Endothelial cell of umbilical vein (primary cell): ENCODE measurements at regions not wholly inside any gene's neighbourhood (a gene's known extent, or its start where the extent isn't known, plus 50 kb on each side); places are given as distances from the start of the nearest gene placed in this dataset.

Experiments
- BruUV-seq: library from RNA; stranded (reverse); fragments of 400-500 nt; replicated peaks from 2 replicates; lab custom pipeline; 2021; lab: Mats Ljungman, UMichigan
- CTCF ChIA-PET: fragments of 300-600, 350-600 bp; sonication (Branson Sonifier 250); formaldehyde crosslinking; loops from one replicate; lab custom pipeline; 2021; ENCODE audit warnings: antibody characterized with exemption, inconsistent platforms; lab: Charles Lee
- POLR2A ChIA-PET: fragments of 300-600, 350-600 bp; sonication (Branson Sonifier 250); formaldehyde crosslinking; loops from one replicate; lab custom pipeline; 2021; ENCODE audit warnings: antibody characterized with exemption, inconsistent platforms; lab: Charles Lee
- DNase-seq: peaks from one replicate; pipeline ENCODE4 v3.0.0-alpha.2; 2011; ENCODE audit warnings: low read depth, low spot score
- FAIRE-seq: peaks from 2 replicates; lab custom pipeline; 2011; peaks lifted over from hg19 to GRCh38; lab: Jason Lieb, UNC
- H2AFZ ChIP-seq: 2 replicates; pipeline ENCODE4 v1.6.0; 2012; ENCODE audit warnings: low read depth, low read length, control low read depth, inconsistent platforms
- H3K27ac ChIP-seq: 2 replicates; pipeline ENCODE4 v1.5.1; 2011; ENCODE audit warnings: low read depth, mild to moderate bottlenecking, control low read depth, low read length, moderate library complexity; ENCODE audit not compliant: insufficient read depth
- H3K27me3 ChIP-seq, 2 experiments: 2 replicates each; pipeline versions ENCODE4 v1.6.0 to v1.6.1; 2011; ENCODE audit warnings: low read length in 2 of 2, mixed read lengths in 1 of 2; ENCODE audit not compliant: control insufficient read depth in 2 of 2, insufficient read depth in 2 of 2
- H3K36me3 ChIP-seq, 2 experiments: 2 replicates in 1 of 2; 3 replicates in 1 of 2; pipeline ENCODE4 v1.5.1; 2011; ENCODE audit warnings: low read length in 2 of 2, mild to moderate bottlenecking in 1 of 2, moderate library complexity in 1 of 2; ENCODE audit not compliant: control insufficient read depth in 2 of 2, insufficient read depth in 2 of 2; ENCODE audit errors: extremely low read depth in 1 of 2
- H3K4me1 ChIP-seq: 3 replicates; pipeline ENCODE4 v1.5.1; 2011; ENCODE audit warnings: mild to moderate bottlenecking, low read length; ENCODE audit not compliant: control insufficient read depth, insufficient read depth; ENCODE audit errors: extremely low read depth
- H3K4me2 ChIP-seq: 2 replicates; pipeline ENCODE4 v1.6.1; 2011; ENCODE audit warnings: low read length, control low read depth, mixed read lengths; ENCODE audit not compliant: insufficient read depth
- H3K4me3 ChIP-seq, 3 experiments: fragments of 200-600 bp in 1 of 3; sonication (generic), shearing (Covaris generic) in 1 of 3; replicated peaks in 1 of 3; 2 replicates each; pipeline ENCODE4 v1.5.1; 2011 to 2016; ENCODE audit warnings: control low read depth in 3 of 3, low read length in 3 of 3, mild to moderate bottlenecking in 2 of 3, inconsistent platforms in 1 of 3, low read depth in 1 of 3, moderate library complexity in 1 of 3; ENCODE audit not compliant: insufficient read depth in 1 of 3
- H3K79me2 ChIP-seq: 2 replicates; pipeline ENCODE4 v1.6.0; 2012; ENCODE audit warnings: low read length, inconsistent platforms; ENCODE audit not compliant: control insufficient read depth, insufficient read depth
- H3K9ac ChIP-seq: replicated peaks from 2 replicates; pipeline ENCODE3; 2011; ENCODE audit warnings: low read length, control low read depth; ENCODE audit not compliant: insufficient read depth; ENCODE audit errors: extremely low read depth
- H3K9me1 ChIP-seq: replicated peaks from 3 replicates; pipeline ENCODE4 v1.6.0; 2011; ENCODE audit warnings: mild to moderate bottlenecking, low read length; ENCODE audit not compliant: control insufficient read depth, insufficient read depth; ENCODE audit errors: extremely low read depth
- H3K9me3 ChIP-seq: replicated peaks from 2 replicates; pipeline ENCODE4 v1.5.1; 2012; ENCODE audit warnings: low read length, inconsistent platforms; ENCODE audit not compliant: control insufficient read depth, insufficient read depth
- H4K20me1 ChIP-seq: replicated peaks from 2 replicates; pipeline ENCODE3; 2011; ENCODE audit warnings: mild to moderate bottlenecking, low read length; ENCODE audit not compliant: control insufficient read depth, insufficient read depth; ENCODE audit errors: extremely low read depth
- CTCF ChIP-seq, 2 donors: IDR thresholded peaks; 1 replicate in 1 of 2; 2 replicates in 1 of 2; pipeline ENCODE4 v1.5.1; 2011; ENCODE audit warnings: low read length in 2 of 2, mild to moderate bottlenecking in 2 of 2, moderate library complexity in 2 of 2, control low read depth in 1 of 2, inconsistent platforms in 1 of 2, low read depth in 1 of 2; ENCODE audit not compliant: insufficient read depth in 1 of 2; ENCODE audit errors: extremely low read depth in 1 of 2
- EZH2 ChIP-seq: IDR thresholded peaks from 2 replicates; pipeline ENCODE4 v1.6.1; 2012; ENCODE audit warnings: borderline replicate concordance, low read depth, mild to moderate bottlenecking, moderate library complexity, low read length, inconsistent platforms; ENCODE audit not compliant: severe bottlenecking
- FOS ChIP-seq: IDR thresholded peaks from 2 replicates; pipeline ENCODE4 v1.6.1; 2011; ENCODE audit warnings: mild to moderate bottlenecking, low read length, moderate library complexity, borderline replicate concordance; ENCODE audit not compliant: insufficient read depth
- GATA2 ChIP-seq: IDR thresholded peaks from 2 replicates; pipeline ENCODE4 v1.7.0; 2011; ENCODE audit warnings: low read depth, mild to moderate bottlenecking, moderate library complexity, mixed read lengths, low read length; ENCODE audit not compliant: insufficient read length, insufficient read depth
- JUN ChIP-seq: IDR thresholded peaks from 2 replicates; pipeline ENCODE4 v1.6.1; 2011; ENCODE audit warnings: borderline replicate concordance, low read depth; ENCODE audit not compliant: insufficient read length, insufficient read depth
- MAX ChIP-seq: IDR thresholded peaks from 2 replicates; pipeline ENCODE4 v1.6.1; 2011; ENCODE audit not compliant: insufficient read depth, insufficient read length
- MYC ChIP-seq: IDR thresholded peaks from one replicate; pipeline ENCODE4 v1.6.1; 2011; ENCODE audit warnings: mild to moderate bottlenecking, low read depth, low read length
- POLR2A ChIP-seq: IDR thresholded peaks from 2 replicates; pipeline ENCODE4 v1.6.1; 2012; ENCODE audit warnings: low read depth, mild to moderate bottlenecking, control low read depth, low read length
- POLR2AphosphoS5 ChIP-seq: IDR thresholded peaks from 2 replicates; pipeline ENCODE4 v1.6.1; 2012; ENCODE audit warnings: low read depth, mild to moderate bottlenecking, control low read depth, low read length, moderate library complexity; ENCODE audit not compliant: insufficient read depth
- dilution Hi-C: fragments of 300-500 bp; cut with MboI; formaldehyde crosslinking; loops from one replicate; pipeline ENCODE4 v1.15.0; 2019; ENCODE audit warnings: low sequenced_read_pairs; ENCODE audit not compliant: extremely low pct_ligation_motif_present
- intact Hi-C: fragments of 100-400 bp; cut with micrococcal nuclease; formaldehyde crosslinking; loops from one replicate; pipeline ENCODE4 v1.10.0; 2022

- intact Hi-C loops: no loop called here
- H4K20me1 ChIP-seq: no peaks in the 10 kb centered on the region
- no peak overlapping the region for H3K27ac ChIP-seq
- no peaks in the 10 kb centered on the region for H3K9me1 ChIP-seq
- H3K4me1 ChIP-seq: no peaks in the 10 kb centered on the region
- H2AFZ ChIP-seq: no peak overlapping the region
- H3K4me2 ChIP-seq: no peak overlapping the region
- H3K27me3 ChIP-seq: no peaks in the 10 kb centered on the region
- BruUV-seq: no TSS peak
- ChIA-PET POLR2A (no interaction called here), CTCF (interaction anchor here (0.9 kb wide), 1 partner anchor 14 kb away, joined by 3 read pairs; no protein-coding TSS in a partner anchor)
- dilution Hi-C loops: no loop called here
- H3K9me3 ChIP-seq: no peaks in the 10 kb centered on the region
- DNase-seq: no peak
- FAIRE-seq: no peak
- H3K79me2 ChIP-seq: no peaks in the 10 kb centered on the region
- no peak overlapping the region for H3K9ac ChIP-seq
- TF ChIP-seq MYC: no peak
- no peak for TF ChIP-seq POLR2A
- TF ChIP-seq EZH2: no peak
- TF ChIP-seq MAX: no peak
- no peak for TF ChIP-seq GATA2
- TF ChIP-seq JUN: no peak
- no peak for TF ChIP-seq POLR2AphosphoS5
- TF ChIP-seq FOS: no peak
- TF ChIP-seq CTCF (IDR thresholded peaks at IDR 0.05; ENCODE audit: extremely low read depth in 1 of 2, insufficient read depth in 1 of 2, low read depth in 1 of 2, low read length in 2 of 2): no peak
- no peak overlapping the region for H3K4me3 ChIP-seq
- no peaks in the 10 kb centered on the region for H3K36me3 ChIP-seq
Observed at GRCh38 chr10:88107296-88108097, 244.1 kb downstream of the PTEN start.
